ENCODE measurements at regions not wholly inside any gene's neighbourhood (a gene's known extent, or its start where the extent isn't known, plus 50 kb on each side); places are given as distances from the start of the nearest gene placed in this dataset.

GRCh38 chr11:82261367-82261766 is 472.3 kb downstream of the FAM181B start:
- ChIA-PET CTCF (ENCODE audit: low intra/inter-chr PET ratio, low total read pairs) (no interaction called here), POLR2A (no interaction called here)
- Histone ChIP-seq H3K27ac (ENCODE audit: extremely low read length, insufficient read depth, low read length) (no peak overlapping the region), H3K4me2 (ENCODE audit: low read depth, low read length) (no peak overlapping the region), H3K36me3 (replicated peaks in 1 of 2; ENCODE audit: control insufficient read depth in 1 of 2, insufficient read depth in 2 of 2, low read length in 2 of 2) (no peaks in the 10 kb centered on the region), H2AFZ (ENCODE audit: low read length) (no peak overlapping the region), H3K9me3 (ENCODE audit: low read length) (no peaks in the 10 kb centered on the region), H3K9ac (ENCODE audit: insufficient read depth, low read depth, low read length) (no peak overlapping the region), H4K20me1 (ENCODE audit: insufficient read depth, low read length) (no peaks in the 10 kb centered on the region), H3K27me3 (ENCODE audit: control insufficient read depth in 1 of 2, insufficient read depth in 2 of 2, low read length in 2 of 2) (no peaks in the 10 kb centered on the region), H3K79me2 (ENCODE audit: insufficient read depth, low read length) (no peaks in the 10 kb centered on the region), H3K4me1 (ENCODE audit: insufficient read depth, low read length) (no peaks in the 10 kb centered on the region), H3K4me3 (replicated peaks in 1 of 3; ENCODE audit: insufficient read depth in 1 of 3, low read depth in 2 of 3, low read length in 3 of 3) (no peak overlapping the region)
- intact Hi-C loops (cut with micrococcal nuclease; ENCODE audit: unreplicated experiment) (no loop called here), in situ Hi-C loops (cut with HindIII; ENCODE audit: extremely low pct_ligation_motif_present, low pct_unique_long_range_greater_than_20kb) (no loop called here)
- 0% methylated on average over 1 of the region's 1 CpG for WGBS (ENCODE audit: low lambda C conversion rate)
- no peak for FAIRE-seq
- no TSS peak for BruUV-seq (replicated peaks)
- no peak for DNase-seq (ENCODE audit: low spot score)
- TF ChIP-seq, protein P1, sequence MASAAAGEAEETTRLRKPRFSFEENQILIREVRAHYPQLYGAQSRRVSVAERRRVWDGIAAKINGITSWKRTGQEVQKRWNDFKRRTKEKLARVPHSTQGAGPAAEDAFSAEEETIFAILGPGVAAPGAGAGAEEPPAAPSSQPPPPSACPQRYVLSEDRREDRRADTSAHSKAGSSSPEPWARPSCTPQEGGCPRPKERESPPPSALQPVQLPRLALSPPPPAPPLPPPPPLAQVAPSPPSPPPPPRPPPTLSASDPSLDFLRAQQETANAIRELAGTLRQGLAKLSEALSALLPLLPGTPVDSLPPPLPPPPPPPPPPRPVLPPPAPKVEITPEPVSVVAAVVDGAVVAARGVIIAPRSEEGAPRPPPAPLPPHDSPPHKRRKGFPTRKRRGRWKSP (CRISPR knock-in tag; IDR thresholded peaks at IDR 0.05), result no peak
- ATAC-seq, result no peak

DNA sequence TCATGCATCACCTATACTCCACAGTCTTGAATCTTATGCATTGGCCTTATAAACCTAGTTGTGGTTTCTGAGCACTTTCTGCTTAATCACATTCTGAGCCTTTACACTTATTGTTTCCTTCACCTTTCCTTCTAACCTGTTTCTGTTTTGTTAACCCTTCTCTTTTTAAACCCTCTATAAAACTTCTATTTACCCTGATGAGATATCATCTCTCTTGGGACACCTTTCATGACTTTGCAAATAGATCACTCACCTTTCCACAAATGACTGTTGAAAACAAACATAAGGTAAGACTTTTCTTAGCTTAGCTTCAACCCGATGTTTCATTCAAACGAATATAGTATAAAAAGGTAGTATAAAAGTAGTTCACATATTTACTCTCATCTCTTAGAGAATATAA is 483.6 kb downstream of the FAM181B start:
- Histone ChIP-seq H3K4me2 (ENCODE audit: low read depth, low read length) (no peak overlapping the region), H3K9me3 (ENCODE audit: low read length) (no peaks in the 10 kb centered on the region), H3K4me1 (ENCODE audit: insufficient read depth, low read length) (no peaks in the 10 kb centered on the region), H3K4me3 (replicated peaks in 1 of 3; ENCODE audit: insufficient read depth in 1 of 3, low read depth in 2 of 3, low read length in 3 of 3) (no peak overlapping the region), H3K9ac (ENCODE audit: insufficient read depth, low read depth, low read length) (no peak overlapping the region), H3K79me2 (ENCODE audit: insufficient read depth, low read length) (no peaks in the 10 kb centered on the region), H3K27me3 (ENCODE audit: control insufficient read depth in 1 of 2, insufficient read depth in 2 of 2, low read length in 2 of 2) (no peaks in the 10 kb centered on the region; a peak in 1 of 5 replicates), H3K36me3 (replicated peaks in 1 of 2; ENCODE audit: control insufficient read depth in 1 of 2, insufficient read depth in 2 of 2, low read length in 2 of 2) (no peaks in the 10 kb centered on the region), H4K20me1 (ENCODE audit: insufficient read depth, low read length) (no peaks in the 10 kb centered on the region), H3K27ac (ENCODE audit: extremely low read length, insufficient read depth, low read length) (no peak overlapping the region), H2AFZ (ENCODE audit: low read length) (no peak overlapping the region)
- intact Hi-C loops (cut with micrococcal nuclease; ENCODE audit: unreplicated experiment), result no loop called here
- CTCF ChIA-PET (ENCODE audit: low intra/inter-chr PET ratio, low total read pairs), result no interaction called here
- in situ Hi-C loops (cut with HindIII; ENCODE audit: extremely low pct_ligation_motif_present, low pct_unique_long_range_greater_than_20kb), result no loop called here
- ATAC-seq (no peak), FAIRE-seq (no peak), DNase-seq (ENCODE audit: low spot score) (no peak)
- POLR2A ChIA-PET, result no interaction called here
- TF ChIP-seq ZNF367 (CRISPR knock-in tag; IDR thresholded peaks at IDR 0.05; ENCODE audit: borderline replicate concordance) (no peak), ZNF329 (CRISPR knock-in tag; IDR thresholded peaks at IDR 0.05; ENCODE audit: low read depth) (no peak), DNMT1 (CRISPR knock-in tag; IDR thresholded peaks at IDR 0.05) (no peak), MLLT10 (CRISPR knock-in tag; IDR thresholded peaks at IDR 0.05) (no peak), KLF16 (CRISPR knock-in tag; IDR thresholded peaks at IDR 0.05) (no peak), NFE2L2 (IDR thresholded peaks at IDR 0.05; ENCODE audit: low read length) (no peak), CREM (IDR thresholded peaks at IDR 0.05) (no peak), CREM (CRISPR knock-in tag; IDR thresholded peaks at IDR 0.05) (no peak), PLRG1 (conservative IDR thresholded peaks at IDR 0.05) (no peak)
- no TSS peak for BruUV-seq (replicated peaks)
- WGBS (ENCODE audit: low lambda C conversion rate), result 3% methylated on average over 2 of the region's 2 CpGs
